Esophagus squamous epithelium (tissue), 4 donors: ENCODE measurements at regions not wholly inside any gene's neighbourhood (a gene's known extent, or its start where the extent isn't known, plus 50 kb on each side); places are given as distances from the start of the nearest gene placed in this dataset.

Source experiments
- POLR2A ChIP-seq, 4 donors: fragments of 450-650 bp; IDR thresholded peaks; one replicate each; pipeline ENCODE4 v1.6.1; 2017; ENCODE audit warnings: antibody characterized with exemption in 4 of 4, mild to moderate bottlenecking in 4 of 4, moderate library complexity in 3 of 4
- TF ChIP-seq, protein P1 (sequence below), 6 experiments: fragments of 450-650 bp in 4 of 6; fragments of 200-600 bp in 2 of 6; sonication (generic) in 2 of 6; IDR thresholded peaks; one replicate each; pipeline ENCODE4 v1.5.1; 2016 to 2019; ENCODE audit warnings: antibody characterized with exemption in 6 of 6, mild to moderate bottlenecking in 4 of 6, moderate library complexity in 4 of 6

DNA sequence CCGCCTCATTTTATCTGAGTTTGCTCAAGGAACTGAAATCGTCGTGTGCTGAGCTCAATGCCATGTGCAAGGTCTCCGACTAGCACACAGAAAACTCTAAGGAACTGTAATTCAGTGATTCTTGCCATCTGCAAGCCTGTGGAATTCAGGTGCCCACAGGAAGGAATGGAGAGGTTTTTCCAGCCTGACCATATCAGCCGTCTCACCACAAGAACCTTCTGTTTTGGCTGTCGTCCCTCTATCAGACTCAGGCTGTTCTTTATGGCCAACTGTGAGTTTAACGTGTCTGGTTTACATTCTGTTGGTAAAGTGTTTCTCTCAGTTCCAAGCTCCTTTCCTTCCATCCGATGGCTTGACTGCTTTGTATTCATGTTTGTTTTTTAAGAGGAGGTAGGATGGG lies 293.5 kb downstream of the SPRY2 start:
- TF ChIP-seq, protein P1, sequence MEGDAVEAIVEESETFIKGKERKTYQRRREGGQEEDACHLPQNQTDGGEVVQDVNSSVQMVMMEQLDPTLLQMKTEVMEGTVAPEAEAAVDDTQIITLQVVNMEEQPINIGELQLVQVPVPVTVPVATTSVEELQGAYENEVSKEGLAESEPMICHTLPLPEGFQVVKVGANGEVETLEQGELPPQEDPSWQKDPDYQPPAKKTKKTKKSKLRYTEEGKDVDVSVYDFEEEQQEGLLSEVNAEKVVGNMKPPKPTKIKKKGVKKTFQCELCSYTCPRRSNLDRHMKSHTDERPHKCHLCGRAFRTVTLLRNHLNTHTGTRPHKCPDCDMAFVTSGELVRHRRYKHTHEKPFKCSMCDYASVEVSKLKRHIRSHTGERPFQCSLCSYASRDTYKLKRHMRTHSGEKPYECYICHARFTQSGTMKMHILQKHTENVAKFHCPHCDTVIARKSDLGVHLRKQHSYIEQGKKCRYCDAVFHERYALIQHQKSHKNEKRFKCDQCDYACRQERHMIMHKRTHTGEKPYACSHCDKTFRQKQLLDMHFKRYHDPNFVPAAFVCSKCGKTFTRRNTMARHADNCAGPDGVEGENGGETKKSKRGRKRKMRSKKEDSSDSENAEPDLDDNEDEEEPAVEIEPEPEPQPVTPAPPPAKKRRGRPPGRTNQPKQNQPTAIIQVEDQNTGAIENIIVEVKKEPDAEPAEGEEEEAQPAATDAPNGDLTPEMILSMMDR (IDR thresholded peaks at IDR 0.05), result no peak
- no peak for TF ChIP-seq POLR2A (IDR thresholded peaks at IDR 0.05)
